ENCODE measurements at regions not wholly inside any gene's neighbourhood (a gene's known extent, or its start where the extent isn't known, plus 50 kb on each side); places are given as distances from the start of the nearest gene placed in this dataset.

GRCh38 chr2:79235135-79235534 lies 75.6 kb upstream of the REG3A start:
- TF ChIP-seq CTCF (IDR thresholded peaks at IDR 0.05): no peak

DNA sequence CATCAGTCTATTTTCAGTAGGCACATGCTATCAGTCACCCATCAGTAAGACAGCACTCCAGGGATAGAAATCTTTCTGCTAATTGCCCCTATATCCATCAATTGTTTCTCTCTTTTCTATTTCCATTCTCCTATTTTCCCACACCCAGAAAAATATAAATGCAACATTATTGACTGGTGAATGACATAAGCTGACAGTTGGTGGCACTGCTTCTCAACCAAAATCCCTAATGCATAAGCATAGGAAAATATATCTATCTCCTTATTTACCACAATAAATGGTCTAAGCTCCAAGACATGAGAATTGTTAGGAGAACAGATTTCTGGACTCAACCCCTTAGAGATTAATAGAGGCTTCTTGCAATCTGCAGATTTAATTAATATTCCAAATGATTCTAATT lies 64.0 kb upstream of the REG3A start:
- no peak for TF ChIP-seq CTCF (IDR thresholded peaks at IDR 0.05)
- Histone ChIP-seq H3K27ac (no peak overlapping the region), H3K36me3 (ENCODE audit: insufficient read depth in 1 of 2, low read depth in 1 of 2) (no peaks in the 10 kb centered on the region), H3K9me3 (no peaks in the 10 kb centered on the region), H3K4me1 (no peaks in the 10 kb centered on the region), H3K4me3 (no peak overlapping the region), H3K27me3 (ENCODE audit: insufficient read depth in 3 of 3, low read length in 2 of 3) (no peaks in the 10 kb centered on the region)
- ATAC-seq (no peak), DNase-seq (no peak)
- intact Hi-C loops (cut with DNase I): no loop called here

More at GRCh38 chr2:79235135-79235534, 75.6 kb upstream of the REG3A start:
- Histone ChIP-seq H3K27ac (no peak overlapping the region), H3K4me1 (no peaks in the 10 kb centered on the region), H3K27me3 (ENCODE audit: insufficient read depth in 3 of 3, low read length in 2 of 3) (no peaks in the 10 kb centered on the region), H3K36me3 (ENCODE audit: insufficient read depth in 1 of 2, low read depth in 1 of 2) (no peaks in the 10 kb centered on the region), H3K4me3 (no peak overlapping the region), H3K9me3 (no peaks in the 10 kb centered on the region)
- no peak for DNase-seq
- WGBS, 3 donors: 40 to 62% (median 59%) methylated on average over 2 of the region's 2 CpGs
- no peak for ATAC-seq
- intact Hi-C loops (cut with DNase I): no loop called here

GRCh38 chr2:79219383-79219988 lies 59.9 kb upstream of the REG3A start:
- 26 to 29% (median 27%) methylated on average over 9 of the region's 9 CpGs for WGBS, 3 donors
- no peak overlapping the region for H3K27ac ChIP-seq
- TF ChIP-seq CTCF (IDR thresholded peaks at IDR 0.05): peak; percentile 47
- no peaks in the 10 kb centered on the region for H3K27me3 ChIP-seq (ENCODE audit: insufficient read depth in 3 of 3, low read length in 2 of 3)
- no peaks in the 10 kb centered on the region for H3K4me1 ChIP-seq
- DNase-seq (no peak), ATAC-seq (no peak)
- H3K9me3 ChIP-seq: no peaks in the 10 kb centered on the region
- intact Hi-C loops (cut with DNase I): no loop called here
- no peak overlapping the region for H3K4me3 ChIP-seq
- H3K36me3 ChIP-seq (ENCODE audit: insufficient read depth in 1 of 2, low read depth in 1 of 2): no peaks in the 10 kb centered on the region

GRCh38 chr2:79210274-79210917 lies 50.8 kb upstream of the REG3A start:
- H3K4me3 ChIP-seq: no peak overlapping the region
- no peaks in the 10 kb centered on the region for H3K27me3 ChIP-seq (ENCODE audit: insufficient read depth in 3 of 3, low read length in 2 of 3)
- WGBS, 3 donors: 81 to 91% (median 86%) methylated on average over 2 of the region's 2 CpGs
- no peaks in the 10 kb centered on the region for H3K4me1 ChIP-seq
- H3K27ac ChIP-seq: no peak overlapping the region
- intact Hi-C loops (cut with DNase I): no loop called here
- DNase-seq: no peak
- no peak for TF ChIP-seq CTCF (IDR thresholded peaks at IDR 0.05)
- no peaks in the 10 kb centered on the region for H3K36me3 ChIP-seq (ENCODE audit: insufficient read depth in 1 of 2, low read depth in 1 of 2)
- H3K9me3 ChIP-seq: no peaks in the 10 kb centered on the region
- ATAC-seq: no peak

Measured in psoas muscle (tissue), 7 donors.